ENCODE measurements at regions not wholly inside any gene's neighbourhood (a gene's known extent, or its start where the extent isn't known, plus 50 kb on each side); places are given as distances from the start of the nearest gene placed in this dataset.

GRCh38 chr4:128517739-128518510 is 230.3 kb upstream of the PGRMC2 start (continued):
- TF ChIP-seq HINFP (tag; conservative IDR thresholded peaks at IDR 0.05; ENCODE audit: low read depth) (no peak; the same call in 1 of the 2 replicates), UBTF (IDR thresholded peaks at IDR 0.05; ENCODE audit: borderline replicate concordance in 1 of 2, low read depth in 2 of 2, low read length in 2 of 2) (no peak), EGR1 (conservative IDR thresholded peaks at IDR 0.05) (no peak; the same call in 1 of the 2 replicates), ETV5 (CRISPR knock-in tag; IDR thresholded peaks at IDR 0.05; ENCODE audit: low read depth) (peak; percentile 83), ESRRA (IDR thresholded peaks at IDR 0.05; ENCODE audit: borderline replicate concordance, low read depth) (peak; percentile 73), ZNF224 (CRISPR knock-in tag; IDR thresholded peaks at IDR 0.05) (no peak), ZNF239 (CRISPR knock-in tag; IDR thresholded peaks at IDR 0.05) (no peak), DPF2 (IDR thresholded peaks at IDR 0.05) (peak; percentile 98), ARID1B (IDR thresholded peaks at IDR 0.05) (peak; percentile 95), TEAD1 (CRISPR knock-in tag; IDR thresholded peaks at IDR 0.05) (peak; percentile 63 to 71; a peak in 2 of 4 replicates), C11orf30 (IDR thresholded peaks at IDR 0.05; ENCODE audit: low read depth) (peak; percentile 98), HNRNPH1 (optimal IDR thresholded peaks at IDR 0.05; ENCODE audit: low read depth, low read length) (no peak), CLOCK (CRISPR knock-in tag; IDR thresholded peaks at IDR 0.05; ENCODE audit: borderline replicate concordance) (no peak), AFF1 (IDR thresholded peaks at IDR 0.05; ENCODE audit: low read depth in 1 of 2, partially characterized antibody in 2 of 2) (peak; percentile 10 to 44), HMBOX1 (IDR thresholded peaks at IDR 0.05) (peak; percentile 72; the same call in 1 of the 2 replicates)
